GM18499 (cell line): ENCODE measurements at regions not wholly inside any gene's neighbourhood (a gene's known extent, or its start where the extent isn't known, plus 50 kb on each side); places are given as distances from the start of the nearest gene placed in this dataset.

Experiments
- ATAC-seq: cut with Tn5 transposase; IDR thresholded peaks from one replicate; pipeline ENCODE4 v1.9.1; 2021; ENCODE audit warnings: moderate number of reproducible peaks; ENCODE audit not compliant: insufficient read depth, unreplicated experiment

DNA sequence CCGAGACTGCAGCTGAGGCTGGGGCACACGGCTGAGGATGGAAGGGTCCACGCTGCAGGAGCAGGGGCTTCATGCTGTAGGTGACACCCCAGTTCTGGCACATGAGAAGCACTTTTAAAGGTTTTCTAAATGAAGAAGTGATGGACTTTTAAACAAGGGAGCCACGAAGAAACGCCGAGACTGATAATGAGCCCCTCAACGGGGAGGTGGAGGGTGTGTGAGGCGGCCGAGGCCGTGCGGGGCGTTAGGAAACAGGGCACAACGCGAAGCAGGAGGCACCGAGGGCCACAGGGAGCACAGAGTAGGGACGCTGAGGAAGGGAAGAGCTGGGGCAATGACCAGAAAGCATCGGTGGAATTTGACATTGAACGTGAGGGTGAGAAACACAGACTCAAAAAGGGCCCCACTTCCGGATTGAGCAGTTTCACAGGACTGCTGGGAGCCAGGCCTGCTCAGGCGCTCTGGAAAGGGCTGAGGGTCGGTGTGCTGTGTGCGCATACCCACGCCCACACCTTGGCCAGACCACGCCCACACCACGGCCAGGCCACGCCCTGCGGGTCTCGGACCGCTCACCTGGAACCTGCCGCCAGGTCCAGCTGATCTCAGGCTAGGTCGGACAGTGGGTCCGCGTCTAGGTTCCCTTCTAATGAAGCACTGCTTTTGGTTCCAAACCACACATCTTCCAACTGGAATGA, 115.7 kb downstream of the GYPC start:
- ATAC-seq = no peak

DNA sequence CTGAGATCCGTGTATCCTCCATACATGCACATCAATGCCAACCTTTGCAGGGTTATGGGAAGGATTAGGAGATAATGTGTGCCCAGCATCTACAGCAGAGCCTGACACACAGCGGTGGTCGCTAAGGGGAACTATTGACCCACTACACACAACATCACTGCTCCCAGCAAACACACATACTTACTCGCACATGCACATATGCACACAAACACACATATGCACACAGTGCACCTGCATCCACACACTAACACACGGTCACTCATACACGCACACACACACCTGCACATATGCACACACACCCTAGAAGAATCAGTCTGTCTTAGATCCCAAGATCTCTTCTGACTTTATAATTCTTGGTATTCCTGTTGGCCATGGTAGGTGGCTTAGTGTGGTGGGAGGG, 118.3 kb downstream of the GYPC start:
- no peak for ATAC-seq

DNA sequence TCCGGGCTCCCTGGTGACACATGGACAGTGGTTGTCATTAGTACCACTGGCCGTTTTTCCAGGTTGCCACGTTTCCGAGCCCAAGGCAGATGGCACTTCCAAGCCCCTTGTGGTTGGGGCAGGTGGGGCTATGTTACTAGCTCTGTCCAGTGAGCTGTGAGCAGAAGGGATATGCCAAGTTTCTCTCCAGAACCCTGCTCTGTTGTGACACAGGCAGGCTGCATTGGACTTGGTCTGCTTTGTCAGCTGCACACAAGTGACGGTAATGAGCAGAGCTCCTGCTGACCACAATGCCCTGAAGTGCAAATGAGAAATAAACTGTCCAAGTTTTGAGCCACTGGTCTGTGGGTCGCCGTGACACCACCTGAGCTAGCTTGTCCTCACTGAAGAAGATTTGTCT, 118.8 kb downstream of the GYPC start:
- no peak for ATAC-seq

DNA sequence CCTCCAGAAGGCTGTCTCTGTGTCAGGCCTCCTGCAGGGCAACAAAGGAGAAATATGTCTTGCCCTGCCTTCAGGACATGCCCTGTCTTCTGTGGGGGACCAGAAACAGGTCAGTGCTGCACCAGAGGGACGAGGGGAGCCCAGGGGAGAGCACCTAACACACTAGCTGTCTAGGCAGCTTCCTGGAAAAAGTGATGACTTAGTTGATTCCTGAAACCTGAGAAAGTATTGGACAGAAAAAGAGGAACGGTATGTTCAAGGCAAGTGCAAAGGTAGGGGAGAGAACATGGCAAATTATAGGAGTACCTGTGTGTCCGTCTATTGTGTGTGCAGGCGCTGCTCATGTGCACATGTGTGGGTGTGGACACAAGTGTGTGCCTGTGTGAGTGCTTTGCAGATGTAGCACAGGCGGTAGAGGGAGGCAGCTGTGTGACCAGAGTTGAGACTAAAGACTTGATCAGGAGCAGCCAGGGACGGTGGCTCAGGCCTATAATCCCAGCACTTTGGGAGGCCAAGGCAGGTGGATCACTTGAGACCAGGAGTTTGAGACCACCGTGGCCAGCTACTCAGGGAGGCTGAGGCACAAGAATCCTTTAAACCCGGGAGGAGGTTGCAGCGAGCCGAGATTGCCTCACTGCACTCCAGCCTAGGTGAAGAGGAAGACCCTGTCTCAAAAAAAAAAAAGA, 119.5 kb downstream of the GYPC start:
- ATAC-seq = no peak

DNA sequence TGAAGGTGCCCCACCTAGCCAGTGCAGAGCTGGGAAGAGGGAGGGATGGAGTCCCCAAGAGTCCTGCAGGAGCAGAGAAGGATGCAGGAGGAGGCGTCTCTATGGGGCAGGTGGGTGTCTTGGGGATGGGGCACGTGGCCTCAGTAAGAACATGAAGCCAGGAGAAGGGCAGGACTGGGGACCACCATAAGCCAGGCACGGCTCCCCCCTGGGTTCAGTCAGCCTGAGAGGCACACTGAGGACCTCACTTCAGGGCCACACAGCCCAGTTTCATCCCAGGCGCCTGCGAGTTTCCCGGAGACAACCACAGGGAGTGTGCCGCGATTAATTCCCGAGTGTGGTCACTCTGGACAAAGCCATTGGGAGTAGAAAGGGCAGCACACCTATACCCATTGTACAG, 120.3 kb downstream of the GYPC start:
- ATAC-seq = no peak

DNA sequence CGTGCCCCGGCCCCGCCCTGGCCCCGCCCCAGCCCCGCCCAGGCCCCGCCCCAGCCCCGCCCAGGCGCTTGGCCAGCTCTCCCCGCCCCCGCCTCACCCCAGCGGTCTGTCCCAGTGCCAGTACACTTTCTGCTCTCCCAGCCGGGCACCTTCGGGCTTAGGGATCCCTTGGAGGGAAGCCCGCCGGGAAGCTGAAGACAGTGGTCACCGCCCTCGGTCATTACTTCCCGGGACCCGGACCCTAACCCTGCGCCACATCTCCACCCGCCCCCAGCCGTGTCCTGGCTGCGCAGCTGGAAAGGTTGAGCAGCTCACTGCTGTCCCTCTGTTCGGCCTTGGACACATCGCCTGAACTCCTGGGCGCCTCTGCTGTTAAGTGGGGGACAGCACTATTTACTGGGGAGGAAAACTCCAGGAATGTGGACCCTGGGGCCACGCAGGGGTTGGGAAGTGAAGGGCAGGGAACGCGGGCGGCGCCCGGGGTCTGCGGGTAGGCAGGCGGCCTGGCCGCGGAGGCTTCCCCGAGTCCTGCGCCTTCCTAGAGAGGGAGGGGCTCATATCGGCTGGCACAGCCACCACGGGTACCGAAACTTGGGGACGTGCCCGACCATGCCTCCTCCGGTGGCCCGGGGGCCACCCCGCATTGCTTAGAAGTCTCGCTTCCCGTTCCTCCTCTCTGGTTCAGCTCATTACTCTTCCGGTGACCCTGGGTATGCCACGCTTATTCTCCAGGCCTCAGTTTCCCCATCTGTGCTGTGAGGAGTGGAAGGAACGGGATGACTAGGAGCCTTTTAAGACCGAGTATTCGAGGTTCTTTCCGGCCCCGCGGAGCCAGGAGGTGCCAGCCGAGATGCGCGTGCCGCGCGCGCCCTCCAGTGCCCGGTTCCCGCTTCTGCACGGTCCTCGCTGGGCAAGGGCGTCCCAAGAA, 121.0 kb downstream of the GYPC start:
- peak; percentile 82 for ATAC-seq

DNA sequence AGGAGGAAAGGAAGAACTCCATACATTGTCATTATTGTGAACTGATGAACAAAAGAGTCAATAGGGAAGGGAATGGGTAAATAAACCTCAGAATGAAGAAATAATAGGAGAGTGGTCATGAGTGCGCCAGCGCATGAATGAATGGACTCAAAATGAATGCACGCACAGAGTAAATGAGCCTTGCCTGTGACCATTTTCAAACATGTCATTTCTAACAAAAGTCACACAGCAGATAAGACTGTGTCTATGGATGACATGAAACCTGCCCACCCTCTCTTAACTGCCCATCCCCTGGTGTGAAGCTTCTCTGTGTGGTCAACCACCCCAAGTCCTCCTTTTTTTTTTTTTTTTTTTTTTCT, 121.1 kb upstream of the TEX51 start:
- peak; percentile 7 for ATAC-seq

DNA sequence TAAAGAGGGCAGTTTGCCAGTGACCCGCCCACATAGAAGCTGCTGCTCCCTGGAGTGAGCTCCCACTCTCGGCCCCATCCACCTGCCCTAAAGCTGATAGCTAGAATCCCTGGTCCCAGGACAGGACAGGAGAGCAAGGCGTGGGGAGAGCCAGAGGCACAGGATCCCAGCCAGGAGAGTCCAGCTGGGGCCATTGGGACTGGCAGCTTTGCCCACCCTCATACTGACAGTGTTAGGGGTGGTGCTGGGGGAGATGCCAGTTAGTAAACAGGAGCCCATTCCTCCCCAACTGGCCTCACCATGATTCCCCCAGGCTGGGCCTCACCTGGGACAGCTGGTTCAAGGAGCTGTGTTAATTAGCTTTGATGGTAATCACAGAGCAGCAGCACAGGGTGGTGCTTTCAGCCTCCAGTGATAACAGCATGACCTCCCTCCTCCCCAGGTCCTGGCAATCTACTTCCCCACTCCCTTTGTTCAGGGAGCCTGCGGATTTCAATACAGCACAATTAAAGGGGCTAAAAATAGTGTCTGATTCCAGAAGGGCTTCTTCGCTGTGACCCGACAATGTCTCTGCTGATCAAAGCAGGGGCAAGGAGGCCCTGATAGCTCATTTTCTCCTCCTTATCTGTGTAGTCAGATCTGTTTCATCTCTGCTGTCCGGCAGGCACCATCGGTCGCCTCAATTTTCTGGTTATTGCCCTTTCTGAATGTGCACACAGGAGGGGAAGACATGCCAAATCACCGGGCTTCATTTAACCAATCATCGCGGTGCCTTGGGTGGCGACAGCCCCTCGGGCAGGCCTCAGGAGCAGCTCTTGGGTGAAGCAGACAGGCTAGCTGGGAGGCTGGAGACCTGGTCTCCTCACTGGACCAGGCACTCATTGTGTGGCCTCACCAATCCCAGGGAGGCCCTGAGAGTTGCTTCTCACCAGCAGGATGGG, 119.9 kb upstream of the TEX51 start:
- ATAC-seq = no peak

DNA sequence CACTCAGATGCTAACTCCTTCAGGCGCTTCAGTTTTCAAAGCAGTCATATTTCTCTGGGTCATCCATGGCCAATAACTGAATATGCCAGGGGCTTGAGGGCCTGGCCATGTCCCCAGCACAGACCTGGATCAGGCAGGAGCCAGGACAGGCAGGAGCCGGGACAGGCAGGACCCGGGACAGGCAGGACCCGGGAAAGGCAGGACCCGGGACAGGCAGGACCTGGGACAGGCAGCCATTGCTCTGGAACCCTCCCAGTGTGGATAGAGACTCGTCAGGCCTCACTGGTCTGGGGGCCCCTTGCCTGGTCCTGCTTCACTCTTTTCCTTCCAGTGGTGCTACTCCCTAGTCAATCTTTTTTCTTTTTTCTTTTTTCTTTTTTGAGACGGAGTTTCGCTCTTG, 117.5 kb upstream of the TEX51 start:
- ATAC-seq = no peak

DNA sequence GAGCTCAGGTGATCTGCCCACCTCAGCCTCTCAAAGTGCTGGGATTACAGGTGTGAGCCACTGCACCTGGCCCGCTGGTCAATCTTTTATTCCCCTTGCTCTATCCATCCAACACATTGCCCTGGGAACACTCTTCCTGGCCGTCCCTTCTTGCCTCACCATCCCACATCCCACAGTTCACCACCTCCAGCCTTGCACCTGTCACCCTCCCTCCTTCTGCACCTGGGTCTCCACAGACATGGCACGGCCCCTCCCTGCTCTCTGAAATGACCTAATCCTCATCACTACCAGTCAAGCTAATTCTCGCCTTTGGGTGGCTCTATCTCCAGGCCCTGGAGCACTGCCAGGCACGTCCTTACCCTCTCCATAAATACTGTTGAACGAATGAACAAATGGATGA, 116.9 kb upstream of the TEX51 start:
- no peak for ATAC-seq

DNA sequence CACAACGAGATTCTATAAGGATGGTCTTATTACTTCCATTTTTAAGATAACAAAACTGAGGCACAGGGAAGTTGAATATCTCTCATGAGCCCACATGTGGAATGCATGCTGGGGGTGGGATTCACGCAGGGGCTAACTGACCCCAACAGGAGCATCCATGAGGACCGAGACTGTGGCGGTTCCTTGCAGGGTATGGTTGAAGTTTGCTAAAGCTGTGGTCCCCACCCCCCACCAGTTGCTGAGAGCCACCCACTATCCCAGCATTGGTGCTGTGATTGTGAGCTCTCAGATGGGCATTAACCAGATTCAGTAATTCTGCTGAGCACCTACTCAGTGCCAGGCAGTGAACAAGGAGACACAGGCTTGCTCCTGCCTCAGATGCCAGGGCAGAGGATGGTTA, 116.0 kb upstream of the TEX51 start:
- no peak for ATAC-seq

DNA sequence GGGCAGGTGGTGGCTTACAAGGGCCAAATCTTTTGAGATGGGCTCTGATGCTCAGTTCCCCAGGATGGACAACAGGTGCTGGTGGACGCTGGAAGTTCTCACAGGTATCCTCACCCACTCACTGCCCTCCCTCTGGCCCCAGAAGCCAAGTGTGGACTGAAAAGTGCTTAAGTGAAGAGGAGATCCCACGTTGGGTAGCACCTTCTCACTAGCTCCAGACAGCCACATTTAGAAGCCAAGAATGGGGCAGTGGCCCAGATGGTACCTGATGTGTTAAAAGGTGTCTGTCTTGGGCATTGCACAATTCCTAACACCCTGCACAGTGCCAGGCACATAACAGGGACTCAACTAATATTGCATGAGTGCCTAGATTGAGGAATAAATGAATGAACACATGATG, 115.3 kb upstream of the TEX51 start:
- ATAC-seq = no peak

DNA sequence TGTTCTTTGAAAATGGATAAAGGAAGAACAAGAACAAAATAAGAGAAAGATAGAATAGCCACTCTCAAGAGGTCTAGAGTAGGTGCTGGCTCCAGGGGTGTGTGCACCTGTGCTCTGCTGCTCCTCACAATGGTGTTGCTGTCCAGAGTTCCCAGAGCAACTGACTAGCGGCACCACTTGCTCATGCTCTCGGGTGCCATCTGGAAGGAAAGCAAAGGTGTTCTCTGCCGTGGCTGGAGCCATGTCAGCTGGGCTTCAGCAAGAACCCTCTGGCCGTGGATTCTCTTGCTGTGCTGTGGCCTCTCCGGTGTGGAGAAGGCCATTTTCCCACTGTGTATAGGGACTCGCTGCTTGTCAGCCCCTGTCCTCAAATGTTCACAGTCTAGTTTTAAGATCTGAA, 114.6 kb upstream of the TEX51 start:
- no peak for ATAC-seq

DNA sequence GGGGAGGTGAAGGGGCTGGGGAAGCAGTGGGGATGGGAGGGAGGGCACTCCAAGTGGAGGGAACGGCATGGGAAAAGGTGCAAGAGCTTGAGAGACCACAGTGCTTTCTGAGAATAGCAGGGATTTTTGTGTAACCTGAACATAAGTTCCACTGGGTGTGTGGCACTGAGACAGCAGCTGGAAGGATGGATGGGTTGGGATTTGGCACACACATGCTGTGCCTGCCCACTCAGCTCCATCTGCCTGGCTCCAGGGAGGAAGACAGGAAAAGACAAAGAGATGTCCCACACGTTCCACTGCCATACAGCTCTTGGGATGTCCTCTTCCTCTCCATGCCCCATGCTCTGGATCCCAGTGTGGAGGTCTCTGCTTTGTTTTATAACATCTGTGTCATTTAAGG, 114.1 kb upstream of the TEX51 start:
- ATAC-seq = no peak

DNA sequence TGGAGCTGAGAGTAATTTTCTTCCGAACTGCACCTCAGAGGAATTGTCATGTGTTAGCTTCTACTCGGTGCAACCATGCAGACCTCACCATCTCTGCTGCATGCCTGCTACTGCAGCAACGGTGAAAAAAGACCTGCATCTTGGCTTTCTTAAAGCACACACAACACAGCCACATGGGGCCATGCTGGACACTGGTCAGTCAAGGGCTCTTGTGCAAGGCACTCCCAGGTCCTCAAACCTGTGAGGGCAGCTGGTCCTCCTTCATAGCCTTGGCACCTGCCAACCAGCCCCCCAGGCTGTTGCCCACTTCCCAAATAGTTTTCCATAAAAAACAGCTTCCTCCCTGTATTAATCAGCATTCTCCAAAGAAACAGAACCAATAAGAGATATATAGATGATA, 113.5 kb upstream of the TEX51 start:
- ATAC-seq = no peak

DNA sequence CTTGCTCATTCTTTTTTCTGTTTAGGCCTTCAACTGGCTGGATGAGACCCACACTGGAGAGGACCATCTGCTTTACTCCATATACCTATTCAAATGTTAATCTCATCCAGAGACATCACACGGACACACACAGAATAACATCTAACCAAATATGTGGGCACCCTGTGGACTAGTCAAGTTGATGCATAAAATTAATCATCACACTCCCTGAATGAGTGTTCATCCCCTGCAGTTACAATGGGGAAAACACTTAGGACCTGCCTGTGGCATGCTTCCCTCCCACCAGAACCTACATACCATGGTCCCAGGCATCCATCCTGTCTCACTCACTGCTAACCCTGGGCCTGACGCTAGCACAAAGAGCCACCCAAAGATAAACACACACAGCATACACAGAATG, 112.8 kb upstream of the TEX51 start:
- ATAC-seq = no peak

DNA sequence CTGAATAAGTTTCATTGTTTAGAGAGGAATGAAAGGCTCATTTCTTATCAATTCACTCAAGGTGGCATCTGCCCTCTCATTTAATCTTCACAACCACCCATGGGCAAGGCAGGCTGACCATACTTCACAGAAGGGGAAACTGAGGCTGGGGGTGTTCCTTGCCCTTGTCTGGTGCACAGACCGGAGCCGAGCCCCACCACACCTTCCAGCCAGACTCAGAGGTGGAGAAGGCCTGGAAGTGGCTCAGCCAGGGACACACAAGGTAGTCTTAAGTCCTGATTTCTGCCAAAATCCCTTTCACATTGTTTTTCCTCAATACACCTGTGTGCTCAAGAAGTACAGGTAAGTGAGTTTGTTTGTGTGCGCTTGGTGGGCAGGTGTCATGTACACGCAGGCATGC, 111.9 kb upstream of the TEX51 start:
- no peak for ATAC-seq

DNA sequence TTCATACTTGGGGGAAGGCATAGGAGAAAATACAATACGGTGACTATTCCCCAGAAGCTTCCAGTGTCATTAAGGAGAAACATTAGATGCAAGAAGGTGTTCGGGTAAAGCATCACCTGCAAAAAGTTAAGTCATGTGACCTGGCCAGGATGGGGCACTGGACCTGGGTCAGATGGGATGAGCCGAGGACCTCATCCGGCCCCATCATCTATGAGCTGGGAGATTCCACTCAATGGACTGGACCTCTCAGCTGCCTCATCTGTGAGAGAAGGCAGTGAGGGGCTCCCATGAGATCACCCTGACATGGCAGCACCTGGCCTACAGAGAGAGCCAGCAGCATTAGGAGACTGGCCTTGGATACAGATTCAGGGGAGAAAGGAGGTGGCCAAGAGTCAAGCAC, 111.4 kb upstream of the TEX51 start:
- no peak for ATAC-seq

DNA sequence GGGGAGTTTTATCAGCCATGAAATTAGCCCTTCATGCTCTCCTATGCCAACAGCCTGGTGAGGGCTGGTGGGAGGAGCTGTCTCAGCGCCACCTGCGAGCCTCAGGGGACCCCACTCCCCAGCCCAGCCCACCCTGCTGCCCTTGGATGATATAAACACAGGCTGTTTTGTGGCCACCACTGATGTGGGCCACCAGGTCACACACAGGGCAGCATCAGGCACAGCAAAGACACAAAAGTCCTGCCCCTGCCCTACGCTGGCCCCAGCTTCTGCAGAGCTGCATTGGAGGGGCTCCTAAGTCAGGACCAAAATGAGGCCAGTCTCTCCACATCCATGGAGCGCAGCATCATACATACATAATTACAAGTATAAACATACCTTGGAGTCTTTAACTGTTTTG, 110.6 kb upstream of the TEX51 start:
- no peak for ATAC-seq

DNA sequence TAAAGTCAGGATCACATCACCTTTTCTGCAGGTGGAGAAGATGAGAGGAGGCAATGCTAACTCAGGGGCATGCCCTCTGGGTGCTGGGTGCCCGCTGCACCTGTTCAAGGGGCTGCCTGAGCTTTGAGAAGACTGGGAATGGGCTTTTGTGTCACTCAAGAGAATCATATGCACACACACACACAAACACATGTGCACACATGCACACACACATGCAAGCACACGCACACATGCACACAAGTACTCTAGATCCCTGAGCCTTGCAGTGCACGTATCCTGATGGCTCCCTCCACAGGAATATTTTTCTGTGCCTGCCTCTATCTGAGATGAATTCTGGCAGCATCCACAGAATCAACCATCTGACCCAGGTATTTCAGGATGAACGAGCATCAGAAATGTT, 110.0 kb upstream of the TEX51 start:
- no peak for ATAC-seq
